Caco-2 (cell line): ENCODE measurements at regions not wholly inside any gene's neighbourhood (a gene's known extent, or its start where the extent isn't known, plus 50 kb on each side); places are given as distances from the start of the nearest gene placed in this dataset.

ENCODE experiments used
- BruUV-seq: library from RNA; stranded (reverse); fragments of 400-500 nt; replicated peaks from 2 replicates; lab custom pipeline; 2021; lab: Mats Ljungman, UMichigan
- CTCF ChIA-PET: fragments of 300-600 bp; sonication (Branson Sonifier 250); formaldehyde crosslinking; loops from one replicate; lab custom pipeline; 2022; ENCODE audit warnings: antibody characterized with exemption; lab: Charles Lee
- POLR2A ChIA-PET: fragments of 300-600 bp; sonication (Branson Sonifier 250); formaldehyde crosslinking; loops from one replicate; lab custom pipeline; 2022; ENCODE audit warnings: antibody characterized with exemption; lab: Charles Lee
- DNase-seq, 2 experiments: peaks; one replicate each; pipeline versions ENCODE4 v3.0.0 to v3.0.0-alpha.2; 2020 to 2022
- H3K27me3 ChIP-seq: replicated peaks from 2 replicates; pipeline ENCODE4 v1.6.0; 2011; ENCODE audit warnings: low read length; ENCODE audit not compliant: control insufficient read depth, insufficient read depth
- H3K36me3 ChIP-seq: 2 replicates; pipeline ENCODE4 v1.5.1; 2011; ENCODE audit warnings: low read length; ENCODE audit not compliant: control insufficient read depth, insufficient read depth
- H3K4me1 ChIP-seq: fragments of 250-450 bp; sonication (Bioruptor Pico); 2 replicates; pipeline ENCODE4 v1.5.1; 2020; ENCODE audit warnings: mild to moderate bottlenecking
- H3K4me3 ChIP-seq: 2 replicates; pipeline ENCODE4 v1.5.1; 2011; ENCODE audit warnings: low read depth, mild to moderate bottlenecking, control low read depth, low read length
- H3K9me3 ChIP-seq: fragments of 250-450 bp; sonication (Bioruptor Pico); 2 replicates; pipeline ENCODE4 v1.5.1; 2020; ENCODE audit warnings: mild to moderate bottlenecking, moderate library complexity
- H3K27ac Mint-ChIP-seq: one replicate; pipeline ENCODE4 v1.8.0; 2022; ENCODE audit warnings: mixed read lengths; ENCODE audit not compliant: unreplicated experiment
- H3K27me3 Mint-ChIP-seq: one replicate; pipeline ENCODE4 v1.8.0; 2022; ENCODE audit warnings: mixed read lengths; ENCODE audit not compliant: insufficient read depth, unreplicated experiment
- H3K36me3 Mint-ChIP-seq: one replicate; pipeline ENCODE4 v1.8.0; 2022; ENCODE audit warnings: mild to moderate bottlenecking, mixed read lengths; ENCODE audit not compliant: insufficient read depth, unreplicated experiment
- H3K4me1 Mint-ChIP-seq: one replicate; pipeline ENCODE4 v1.8.0; 2022; ENCODE audit warnings: low read depth, mixed read lengths; ENCODE audit not compliant: unreplicated experiment
- H3K4me3 Mint-ChIP-seq: one replicate; pipeline ENCODE4 v1.8.0; 2022; ENCODE audit warnings: mild to moderate bottlenecking, moderate library complexity, mixed read lengths; ENCODE audit not compliant: unreplicated experiment
- H3K9me3 Mint-ChIP-seq: one replicate; pipeline ENCODE4 v1.8.0; 2022; ENCODE audit warnings: mixed read lengths; ENCODE audit not compliant: unreplicated experiment
- CTCF ChIP-seq, 2 experiments: fragments of 200-600 bp in 1 of 2; IDR thresholded peaks; 1 replicate in 1 of 2; 2 replicates in 1 of 2; pipeline versions ENCODE4 v1.5.1 to v1.8.0; 2011 to 2022; ENCODE audit warnings: antibody characterized with exemption in 1 of 2, control low read depth in 1 of 2, inconsistent platforms in 1 of 2, low read depth in 1 of 2, low read length in 1 of 2, mild to moderate bottlenecking in 1 of 2, moderate library complexity in 1 of 2; ENCODE audit not compliant: insufficient read depth in 1 of 2, severe bottlenecking in 1 of 2, unreplicated experiment in 1 of 2
- intact Hi-C: fragments of 100-400 bp; cut with micrococcal nuclease; formaldehyde crosslinking; loops from one replicate; pipeline ENCODE4 v1.10.0; 2022; ENCODE audit not compliant: unreplicated experiment

GRCh38 chr6:94289131-94289530 lies 869.8 kb upstream of the EPHA7 start:
- ChIA-PET CTCF (no interaction called here), POLR2A (no interaction called here)
- no peaks in the 10 kb centered on the region for H3K36me3 ChIP-seq
- H3K9me3 Mint-ChIP-seq, result no peaks in the 10 kb centered on the region
- no peak for TF ChIP-seq CTCF (IDR thresholded peaks at IDR 0.05; ENCODE audit: insufficient read depth in 1 of 2, low read depth in 1 of 2, low read length in 1 of 2, severe bottlenecking in 1 of 2, unreplicated experiment in 1 of 2)
- H3K27ac Mint-ChIP-seq, result no peak overlapping the region
- H3K4me3 Mint-ChIP-seq, result no peak overlapping the region
- no peaks in the 10 kb centered on the region for H3K27me3 ChIP-seq
- H3K4me1 Mint-ChIP-seq, result no peaks in the 10 kb centered on the region
- BruUV-seq, result no TSS peak
- H3K4me3 ChIP-seq, result no peak overlapping the region
- no peaks in the 10 kb centered on the region for H3K36me3 Mint-ChIP-seq
- H3K27me3 Mint-ChIP-seq, result no peaks in the 10 kb centered on the region
- intact Hi-C loops, result no loop called here
- H3K4me1 ChIP-seq, result no peaks in the 10 kb centered on the region
- H3K9me3 ChIP-seq, result no peaks in the 10 kb centered on the region
- DNase-seq, result no peak

- Mint-ChIP-seq H3K9me3 (no peaks in the 10 kb centered on the region), H3K36me3 (no peaks in the 10 kb centered on the region), H3K27ac (no peak overlapping the region), H3K4me1 (no peaks in the 10 kb centered on the region), H3K4me3 (no peak overlapping the region), H3K27me3 (no peaks in the 10 kb centered on the region)
- no peak for DNase-seq
- Histone ChIP-seq H3K9me3 (no peaks in the 10 kb centered on the region), H3K4me3 (no peak overlapping the region), H3K27me3 (no peaks in the 10 kb centered on the region), H3K4me1 (no peaks in the 10 kb centered on the region), H3K36me3 (no peaks in the 10 kb centered on the region)
- ChIA-PET CTCF (no interaction called here), POLR2A (no interaction called here)
- no TSS peak for BruUV-seq
- intact Hi-C loops, result no loop called here
- no peak for TF ChIP-seq CTCF (IDR thresholded peaks at IDR 0.05; ENCODE audit: insufficient read depth in 1 of 2, low read depth in 1 of 2, low read length in 1 of 2, severe bottlenecking in 1 of 2, unreplicated experiment in 1 of 2)
Observed at GRCh38 chr6:94278146-94278545, 858.8 kb upstream of the EPHA7 start.

- Histone ChIP-seq H3K4me1 (no peaks in the 10 kb centered on the region), H3K4me3 (no peak overlapping the region), H3K9me3 (no peaks in the 10 kb centered on the region), H3K36me3 (no peaks in the 10 kb centered on the region), H3K27me3 (no peaks in the 10 kb centered on the region)
- TF ChIP-seq CTCF (IDR thresholded peaks at IDR 0.05; ENCODE audit: insufficient read depth in 1 of 2, low read depth in 1 of 2, low read length in 1 of 2, severe bottlenecking in 1 of 2, unreplicated experiment in 1 of 2), result no peak
- Mint-ChIP-seq H3K4me3 (no peak overlapping the region), H3K27me3 (peaks cover 3% of the 10 kb centered on the region), H3K4me1 (no peaks in the 10 kb centered on the region), H3K27ac (no peak overlapping the region), H3K9me3 (no peaks in the 10 kb centered on the region), H3K36me3 (no peaks in the 10 kb centered on the region)
- intact Hi-C loops, result no loop called here
- CTCF ChIA-PET, result no interaction called here
- POLR2A ChIA-PET, result no interaction called here
- BruUV-seq, result no TSS peak
- DNase-seq, result no peak
Observed at GRCh38 chr6:94272327-94272726, 853.0 kb upstream of the EPHA7 start.
